ENCODE measurements at regions not wholly inside any gene's neighbourhood (a gene's known extent, or its start where the extent isn't known, plus 50 kb on each side); places are given as distances from the start of the nearest gene placed in this dataset.

DNA sequence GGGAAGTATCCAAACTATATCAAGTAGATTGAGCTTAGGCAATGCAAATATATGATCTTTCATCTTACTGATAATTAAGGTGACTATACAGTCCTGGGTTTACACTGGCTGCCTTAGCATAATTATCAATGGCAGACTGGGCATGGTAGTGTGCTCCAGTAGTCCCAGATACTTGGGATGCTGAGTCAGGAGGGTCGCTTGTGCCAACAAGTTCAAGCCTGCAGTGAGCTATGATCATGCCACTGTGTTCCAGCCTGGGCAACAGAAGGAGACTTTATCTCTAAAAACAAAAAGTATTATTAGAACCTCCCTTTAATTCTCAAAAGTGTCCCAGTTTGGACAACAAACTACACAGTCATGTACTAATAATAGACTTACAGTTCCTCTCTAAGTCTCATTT lies 99.4 kb upstream of the RASGEF1B start:
- TF ChIP-seq, protein P1, sequence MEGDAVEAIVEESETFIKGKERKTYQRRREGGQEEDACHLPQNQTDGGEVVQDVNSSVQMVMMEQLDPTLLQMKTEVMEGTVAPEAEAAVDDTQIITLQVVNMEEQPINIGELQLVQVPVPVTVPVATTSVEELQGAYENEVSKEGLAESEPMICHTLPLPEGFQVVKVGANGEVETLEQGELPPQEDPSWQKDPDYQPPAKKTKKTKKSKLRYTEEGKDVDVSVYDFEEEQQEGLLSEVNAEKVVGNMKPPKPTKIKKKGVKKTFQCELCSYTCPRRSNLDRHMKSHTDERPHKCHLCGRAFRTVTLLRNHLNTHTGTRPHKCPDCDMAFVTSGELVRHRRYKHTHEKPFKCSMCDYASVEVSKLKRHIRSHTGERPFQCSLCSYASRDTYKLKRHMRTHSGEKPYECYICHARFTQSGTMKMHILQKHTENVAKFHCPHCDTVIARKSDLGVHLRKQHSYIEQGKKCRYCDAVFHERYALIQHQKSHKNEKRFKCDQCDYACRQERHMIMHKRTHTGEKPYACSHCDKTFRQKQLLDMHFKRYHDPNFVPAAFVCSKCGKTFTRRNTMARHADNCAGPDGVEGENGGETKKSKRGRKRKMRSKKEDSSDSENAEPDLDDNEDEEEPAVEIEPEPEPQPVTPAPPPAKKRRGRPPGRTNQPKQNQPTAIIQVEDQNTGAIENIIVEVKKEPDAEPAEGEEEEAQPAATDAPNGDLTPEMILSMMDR (IDR thresholded peaks at IDR 0.05), result no peak
- Histone ChIP-seq H3K9me3 (ENCODE audit: control insufficient read depth, insufficient read depth, low read length) (no peaks in the 10 kb centered on the region), H3K36me3 (ENCODE audit: control insufficient read depth, insufficient read depth, low read length) (no peaks in the 10 kb centered on the region), H3K4me3 (ENCODE audit: low read length) (no peak overlapping the region), H3K4me1 (ENCODE audit: control insufficient read depth, insufficient read depth, low read length) (no peaks in the 10 kb centered on the region), H3K27me3 (ENCODE audit: control insufficient read depth, insufficient read depth, low read length) (no peaks in the 10 kb centered on the region), H3K27ac (ENCODE audit: low read length) (no peak overlapping the region)
- Mint-ChIP-seq H3K4me3 (no peak overlapping the region), H3K4me1 (no peaks in the 10 kb centered on the region), H3K27me3 (ENCODE audit: low read depth in 2 of 2) (no peaks in the 10 kb centered on the region), H3K9me3 (no peaks in the 10 kb centered on the region), H3K36me3 (no peaks in the 10 kb centered on the region), H3K27ac (no peak overlapping the region)
- intact Hi-C loops (cut with micrococcal nuclease), result no loop called here
- ATAC-seq, result no peak
- no peak for DNase-seq
- WGBS (ENCODE audit: insufficient coverage), result 79% methylated on average over 1 of the region's 1 CpG

DNA sequence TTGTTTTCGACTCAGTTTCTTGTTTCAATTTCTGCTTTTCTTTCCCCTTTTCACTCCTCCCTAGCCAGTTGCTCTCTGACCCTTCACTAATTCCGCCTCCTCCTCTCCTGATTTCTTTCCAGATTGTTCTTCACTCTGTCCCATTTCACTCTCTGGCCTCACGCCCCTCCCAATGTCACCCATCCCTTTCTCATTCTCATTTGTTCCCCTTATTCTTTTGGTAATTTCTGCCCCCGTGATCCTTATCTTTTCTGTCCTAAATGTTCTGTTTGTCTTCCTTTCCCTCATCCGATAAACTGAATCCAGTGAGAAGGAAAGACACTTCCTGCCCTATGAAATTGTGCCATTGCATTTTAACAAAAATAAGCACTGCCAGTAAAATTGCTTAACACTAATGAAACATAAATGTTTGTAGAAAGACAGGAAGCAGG lies 94.5 kb upstream of the RASGEF1B start:
- H3K27ac Mint-ChIP-seq, result no peak overlapping the region
- H3K4me1 Mint-ChIP-seq, result peaks cover 6 to 7% of the 10 kb centered on the region in 2 donors
- intact Hi-C loops (cut with micrococcal nuclease), result no loop called here

DNA sequence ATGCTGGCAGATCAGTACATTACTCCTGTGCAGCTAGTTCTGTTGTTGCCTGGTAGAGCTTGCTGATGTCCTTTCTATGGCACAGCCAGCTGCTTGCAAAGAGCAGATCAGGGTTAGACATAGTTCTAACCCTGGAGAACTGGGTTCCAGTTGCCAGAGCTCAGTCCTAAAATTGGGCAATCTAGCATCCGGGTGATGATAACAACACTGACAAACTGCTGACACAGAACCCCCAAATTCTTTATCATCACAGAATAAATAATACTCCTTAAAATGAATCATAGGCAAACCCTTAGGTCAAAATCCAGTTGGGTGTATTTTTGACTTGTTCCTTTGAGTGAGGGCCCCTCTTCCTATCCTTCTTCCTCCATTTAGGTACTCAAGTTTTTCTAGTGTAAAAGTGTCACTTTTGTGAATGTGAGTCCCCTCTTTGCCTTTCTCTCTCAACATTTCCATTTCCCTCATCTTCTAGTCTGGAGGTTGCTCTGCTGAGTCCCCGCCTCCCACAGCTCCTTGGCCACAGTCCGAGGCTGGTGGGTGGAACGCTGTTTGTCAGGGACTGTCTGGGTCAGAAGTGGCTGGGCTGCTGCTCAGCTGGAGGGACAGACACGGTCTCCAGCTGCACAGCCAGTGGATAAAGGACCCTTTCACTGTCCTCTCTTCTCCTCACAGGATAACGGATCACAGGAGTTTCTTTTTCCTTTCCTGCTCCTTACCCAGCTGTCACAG lies 93.6 kb upstream of the RASGEF1B start:
- intact Hi-C loops (cut with micrococcal nuclease), result no loop called here
- H3K27ac Mint-ChIP-seq, result peak overlapping the region in 1 of 2 donors; percentile 3
- ATAC-seq, result peak in 1 of 3 donors; percentile 24

More for the DNA sequence above, 94.5 kb upstream of the RASGEF1B start:
- no peaks in the 10 kb centered on the region for H3K9me3 ChIP-seq (ENCODE audit: control insufficient read depth, insufficient read depth, low read length)
- no peak overlapping the region for H3K27ac ChIP-seq (ENCODE audit: low read length)
- WGBS (ENCODE audit: insufficient coverage), result 89% methylated on average over 5 of the region's 5 CpGs
- no peaks in the 10 kb centered on the region for H3K27me3 ChIP-seq (ENCODE audit: control insufficient read depth, insufficient read depth, low read length)
- Mint-ChIP-seq H3K4me3 (no peak overlapping the region), H3K27me3 (ENCODE audit: low read depth in 2 of 2) (no peaks in the 10 kb centered on the region), H3K36me3 (no peaks in the 10 kb centered on the region), H3K9me3 (no peaks in the 10 kb centered on the region)
- ATAC-seq, result no peak
- no peaks in the 10 kb centered on the region for H3K4me1 ChIP-seq (ENCODE audit: control insufficient read depth, insufficient read depth, low read length)
- TF ChIP-seq, protein P1 (IDR thresholded peaks at IDR 0.05), result no peak
- H3K36me3 ChIP-seq (ENCODE audit: control insufficient read depth, insufficient read depth, low read length), result no peaks in the 10 kb centered on the region
- DNase-seq, result no peak
- no peak overlapping the region for H3K4me3 ChIP-seq (ENCODE audit: low read length)

More for the DNA sequence above, 93.6 kb upstream of the RASGEF1B start:
- Mint-ChIP-seq H3K4me1 (peaks cover 6 to 7% of the 10 kb centered on the region in 2 donors), H3K9me3 (no peaks in the 10 kb centered on the region), H3K36me3 (no peaks in the 10 kb centered on the region), H3K4me3 (no peak overlapping the region), H3K27me3 (ENCODE audit: low read depth in 2 of 2) (no peaks in the 10 kb centered on the region)
- Histone ChIP-seq H3K36me3 (ENCODE audit: control insufficient read depth, insufficient read depth, low read length) (no peaks in the 10 kb centered on the region), H3K4me1 (ENCODE audit: control insufficient read depth, insufficient read depth, low read length) (no peaks in the 10 kb centered on the region), H3K9me3 (ENCODE audit: control insufficient read depth, insufficient read depth, low read length) (no peaks in the 10 kb centered on the region), H3K27ac (ENCODE audit: low read length) (no peak overlapping the region), H3K27me3 (ENCODE audit: control insufficient read depth, insufficient read depth, low read length) (no peaks in the 10 kb centered on the region), H3K4me3 (ENCODE audit: low read length) (no peak overlapping the region)
- DNase-seq, result no peak
- TF ChIP-seq, protein P1 (IDR thresholded peaks at IDR 0.05), result no peak
- 80% methylated on average over 6 of the region's 6 CpGs for WGBS (ENCODE audit: insufficient coverage)

Measured in natural killer cell (primary cell).